HG03558 (cell line): ENCODE measurements at regions not wholly inside any gene's neighbourhood (a gene's known extent, or its start where the extent isn't known, plus 50 kb on each side); places are given as distances from the start of the nearest gene placed in this dataset.
A peak's percentile ranks its signal among the peaks of the same experiment; 100 is the strongest.

ENCODE experiments used
- ATAC-seq: cut with Tn5 transposase; IDR thresholded peaks from one replicate; pipeline ENCODE4 v1.9.1; 2021; ENCODE audit warnings: moderate number of reproducible peaks; ENCODE audit not compliant: unreplicated experiment; ENCODE audit errors: extremely low read depth

DNA sequence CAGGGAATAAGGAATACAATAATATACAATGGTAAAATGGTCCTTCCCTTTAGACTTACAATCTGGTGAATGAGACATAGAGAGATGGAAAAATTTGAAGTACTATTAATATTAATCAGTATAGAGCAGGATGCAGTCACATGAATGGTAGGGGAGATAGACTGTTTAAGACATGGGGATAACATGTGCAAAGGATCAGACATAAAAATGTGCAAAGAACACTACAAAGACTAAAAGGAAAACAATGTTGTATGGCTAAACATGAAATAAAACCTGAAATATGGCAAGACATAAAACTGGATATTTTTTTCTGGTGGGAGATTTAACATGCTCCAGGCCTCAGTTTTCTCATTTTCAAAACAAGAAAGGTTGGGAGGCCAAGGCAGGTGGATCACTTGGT is 182.4 kb upstream of the DPT start:
- ATAC-seq: no peak

DNA sequence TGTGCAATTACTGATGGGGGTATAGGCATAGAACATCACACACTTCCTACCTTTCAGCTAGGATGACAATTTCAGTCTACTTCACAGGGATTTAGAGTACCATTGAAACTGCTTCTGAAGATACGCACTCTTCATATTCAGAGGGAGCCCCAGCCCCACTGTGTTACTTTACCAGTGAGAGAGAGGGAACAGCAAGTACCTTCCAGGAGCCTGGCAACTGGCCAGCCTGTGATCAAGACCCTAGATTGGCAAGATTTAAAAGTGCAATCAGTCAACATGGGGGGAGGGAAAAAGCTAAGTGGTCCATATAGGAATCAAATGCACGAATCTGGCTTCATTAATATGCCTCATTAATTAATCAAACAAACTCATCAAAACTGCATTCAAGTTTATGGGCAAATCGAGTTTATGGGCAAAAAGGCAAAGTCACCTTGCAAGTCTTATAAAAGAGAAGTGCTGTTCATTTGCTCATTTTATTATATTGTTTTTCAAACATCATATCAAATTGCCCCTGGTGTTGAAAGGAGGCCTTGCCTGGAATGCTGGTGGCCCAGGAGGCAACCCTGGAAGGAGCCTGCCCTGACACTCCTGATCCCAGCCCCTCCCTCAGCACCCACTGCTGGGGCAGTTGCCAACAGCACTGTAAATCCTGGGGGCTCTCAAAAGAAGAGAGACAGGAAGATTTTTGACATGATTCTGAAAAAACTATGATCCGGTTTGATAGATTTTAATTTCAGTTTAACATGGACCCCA is 184.9 kb upstream of the DPT start:
- ATAC-seq: no peak

DNA sequence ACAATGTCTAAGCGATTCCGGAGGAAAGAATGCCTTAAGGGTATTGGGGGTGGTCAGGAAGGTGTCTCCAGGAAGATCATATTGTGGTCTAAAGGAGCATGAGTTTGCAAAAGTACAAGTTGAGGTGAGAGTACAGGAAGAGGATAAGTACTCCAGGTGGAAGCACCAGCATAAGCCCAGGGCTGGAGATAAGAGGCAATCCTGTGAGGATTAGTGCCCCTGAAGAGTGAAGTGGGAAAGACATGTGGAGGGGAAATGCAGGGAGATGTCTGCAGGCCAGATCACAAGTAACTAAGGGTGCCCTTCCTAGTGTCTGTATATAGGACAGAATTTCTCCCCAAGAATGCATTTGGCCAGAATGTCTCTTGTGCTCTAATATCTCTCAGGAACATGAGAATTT is 188.3 kb upstream of the DPT start:
- ATAC-seq: no peak

DNA sequence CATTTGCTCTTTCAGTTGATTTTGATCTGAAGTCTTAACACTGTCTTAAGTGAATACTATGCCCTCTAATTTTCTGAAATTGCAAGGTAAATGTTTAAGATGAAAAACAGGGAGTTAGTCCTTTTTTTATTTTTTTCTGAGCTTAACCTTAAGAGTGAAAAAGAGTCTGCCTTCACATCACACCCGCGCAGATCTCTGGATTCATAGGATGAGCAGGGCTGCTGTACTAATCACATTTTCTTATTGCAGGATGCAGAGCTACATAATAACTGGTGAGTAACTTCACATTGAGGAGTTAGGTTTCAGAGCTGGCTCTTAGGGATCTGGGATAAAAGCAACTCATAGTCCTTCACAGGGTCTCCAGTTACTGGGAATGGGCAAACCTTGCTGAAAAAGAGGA is 188.7 kb upstream of the ATP1B1 start:
- no peak for ATAC-seq

DNA sequence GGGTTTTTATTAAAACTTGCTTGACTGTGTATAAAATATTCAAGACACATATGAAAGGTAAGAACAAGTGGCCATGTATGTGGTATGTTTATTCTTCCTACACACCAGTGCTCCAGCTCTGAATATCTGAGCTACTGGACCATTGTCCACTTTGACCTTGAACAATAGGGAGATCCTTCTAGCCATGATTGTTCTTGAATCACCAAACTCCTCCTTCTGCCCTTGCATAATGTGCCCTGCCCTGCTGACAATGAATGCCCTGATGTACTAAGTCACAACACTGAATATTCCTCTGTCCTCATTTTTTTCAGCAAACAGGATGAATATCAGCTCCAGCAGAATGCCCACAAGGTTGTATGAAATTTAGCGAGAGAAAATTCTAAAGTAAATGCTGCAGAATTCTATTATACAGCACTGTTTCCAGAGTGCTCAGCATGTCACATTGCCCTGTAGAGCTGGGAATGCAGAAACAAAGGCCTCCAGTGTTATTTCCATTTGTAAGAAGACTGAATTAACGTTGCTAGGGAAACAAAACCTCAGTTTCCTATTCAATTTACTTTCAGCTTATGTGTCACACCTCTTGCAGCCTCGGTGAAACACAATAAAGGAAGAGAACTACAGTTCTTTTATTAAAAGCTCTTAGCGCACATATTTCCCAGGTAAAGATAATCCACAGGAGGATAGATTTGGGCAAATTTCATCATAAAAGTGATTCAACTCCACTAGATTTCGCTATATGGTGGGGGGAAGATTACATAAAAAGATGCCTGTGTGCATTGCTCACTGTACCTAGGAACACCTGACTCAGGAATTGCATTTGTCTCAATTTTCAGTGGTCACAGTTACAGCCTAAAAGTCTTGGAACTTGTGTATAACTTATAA is 187.4 kb upstream of the ATP1B1 start:
- ATAC-seq: no peak

DNA sequence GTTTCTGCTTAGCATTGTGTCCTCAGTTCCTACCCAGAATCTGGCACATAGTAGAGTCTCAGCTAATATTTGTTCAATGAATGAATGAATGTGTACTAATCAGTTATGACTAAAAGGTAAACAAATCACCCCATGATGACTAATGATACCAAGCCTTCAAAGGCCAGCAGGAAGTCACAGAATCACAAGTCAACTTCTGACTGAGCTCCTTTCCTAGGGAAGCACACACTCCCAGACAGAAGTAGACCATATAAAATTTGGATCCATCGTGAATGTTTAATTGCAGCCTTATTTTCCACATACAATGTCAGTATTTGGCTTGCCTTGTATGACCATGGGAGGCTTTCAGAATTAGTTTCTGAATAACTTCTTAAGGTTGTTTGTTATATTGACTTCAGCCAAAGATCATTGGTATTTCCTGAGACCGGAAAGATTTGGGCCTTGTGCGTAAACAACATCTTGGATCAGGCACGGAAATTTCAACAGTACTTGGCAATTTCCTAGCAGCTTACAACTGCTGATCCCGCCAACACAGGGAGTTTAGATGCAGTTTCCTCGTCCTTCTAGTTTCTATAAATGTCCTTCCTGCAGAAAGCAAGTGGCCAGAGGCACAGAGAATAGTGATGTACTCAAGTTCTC is 185.9 kb upstream of the ATP1B1 start:
- ATAC-seq: no peak

DNA sequence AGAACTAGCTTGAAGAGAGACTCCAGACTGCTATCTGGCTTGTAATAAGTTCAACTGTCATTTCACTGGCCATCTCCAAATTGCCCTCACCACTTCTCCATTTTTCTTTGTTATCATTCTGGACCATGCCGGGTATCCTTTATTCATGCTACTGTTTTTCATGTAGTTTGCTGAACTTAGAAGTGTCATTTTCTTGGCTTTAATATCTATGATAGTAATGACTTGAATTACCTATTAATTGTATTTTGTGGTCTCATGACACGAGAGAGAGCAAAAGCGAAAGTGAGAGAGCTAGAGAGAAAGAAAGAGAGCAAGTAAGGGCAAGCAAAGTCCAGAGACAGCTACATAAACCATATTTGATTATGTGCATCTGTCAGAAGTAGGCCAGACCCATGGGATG is 184.9 kb upstream of the ATP1B1 start:
- ATAC-seq: peak; percentile 48

DNA sequence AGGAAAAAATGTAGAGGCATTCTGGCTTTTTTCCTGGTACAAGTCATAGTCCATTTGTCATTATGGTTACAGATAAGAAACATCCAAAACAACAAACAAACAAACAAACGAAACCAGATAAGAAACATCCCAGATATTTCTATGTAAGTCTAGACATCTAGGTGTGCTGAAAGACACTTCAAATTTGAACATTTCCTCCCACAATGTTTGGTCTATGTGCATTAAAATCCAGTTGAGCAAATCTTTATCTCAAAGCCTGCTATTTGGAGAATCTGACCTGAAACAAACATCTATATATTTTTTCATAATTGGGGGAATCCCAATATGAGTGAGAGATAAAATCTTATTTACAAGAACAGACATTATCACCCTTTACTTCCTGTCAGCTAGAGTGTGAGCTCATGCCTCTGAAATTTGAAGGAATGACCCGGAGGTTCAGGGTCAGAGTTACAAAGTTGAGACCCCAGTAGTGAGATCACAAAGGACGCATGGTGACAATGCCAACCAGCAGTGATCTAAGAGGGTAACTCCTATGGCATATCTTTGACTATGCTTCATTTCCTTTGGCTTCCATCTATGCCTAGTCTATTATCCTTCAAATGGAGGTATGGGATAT is 182.9 kb upstream of the ATP1B1 start:
- no peak for ATAC-seq

DNA sequence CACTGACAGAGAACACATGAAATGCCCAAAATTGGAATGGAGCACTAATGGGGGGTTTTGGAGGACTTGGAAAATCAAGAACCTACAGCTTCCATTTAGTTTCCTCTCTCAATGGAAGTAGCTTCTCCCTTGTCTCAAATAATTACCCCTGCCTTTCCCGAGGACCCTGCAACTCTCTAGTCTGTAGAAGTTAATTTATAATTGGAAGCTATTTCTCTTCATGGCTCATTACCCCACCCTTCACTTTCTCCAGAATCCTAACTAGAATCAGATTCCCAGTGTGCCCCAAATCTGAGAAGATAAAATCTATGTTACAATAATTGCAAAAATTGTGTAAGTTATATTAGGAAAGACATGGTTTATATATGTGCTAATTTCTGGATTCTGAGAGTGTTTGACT is 181.5 kb upstream of the ATP1B1 start:
- no peak for ATAC-seq

DNA sequence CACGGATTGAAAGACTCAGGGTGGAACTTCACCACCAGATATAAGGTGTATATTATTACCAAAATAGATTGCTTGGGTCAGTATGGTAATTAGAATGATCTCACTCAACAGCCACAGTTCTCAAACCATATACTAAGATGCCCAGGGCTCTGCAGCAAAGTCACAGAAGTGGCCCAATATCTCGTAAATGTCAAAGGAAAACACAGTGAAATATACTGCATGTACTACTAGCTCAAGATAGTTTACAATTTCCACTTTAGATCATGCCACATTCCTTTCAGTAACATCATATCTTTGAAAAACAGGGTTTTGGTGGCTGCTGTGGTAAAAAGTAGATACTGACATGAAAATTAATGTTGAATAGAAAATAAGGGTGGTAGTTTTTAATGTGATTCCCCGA is 180.3 kb upstream of the ATP1B1 start:
- ATAC-seq: no peak

DNA sequence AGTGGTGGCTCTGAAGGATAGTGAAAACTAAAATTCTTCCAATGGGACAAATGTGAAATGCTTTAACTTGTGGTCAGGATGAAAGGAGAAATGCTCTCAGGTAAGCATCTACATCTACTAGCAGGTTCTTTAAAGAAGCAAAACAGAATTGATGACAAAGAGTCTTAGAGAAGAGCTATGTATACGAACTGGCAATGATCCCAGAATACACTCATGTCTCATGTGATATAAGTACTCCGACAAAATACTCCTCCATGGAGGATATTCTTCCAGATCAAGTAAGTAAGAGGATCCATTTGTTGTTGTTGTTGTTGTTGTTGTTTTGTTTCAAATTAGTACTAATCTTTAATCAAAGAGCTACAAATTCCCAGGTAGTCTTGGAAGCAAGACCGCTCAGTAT is 174.0 kb upstream of the ATP1B1 start:
- ATAC-seq: no peak

DNA sequence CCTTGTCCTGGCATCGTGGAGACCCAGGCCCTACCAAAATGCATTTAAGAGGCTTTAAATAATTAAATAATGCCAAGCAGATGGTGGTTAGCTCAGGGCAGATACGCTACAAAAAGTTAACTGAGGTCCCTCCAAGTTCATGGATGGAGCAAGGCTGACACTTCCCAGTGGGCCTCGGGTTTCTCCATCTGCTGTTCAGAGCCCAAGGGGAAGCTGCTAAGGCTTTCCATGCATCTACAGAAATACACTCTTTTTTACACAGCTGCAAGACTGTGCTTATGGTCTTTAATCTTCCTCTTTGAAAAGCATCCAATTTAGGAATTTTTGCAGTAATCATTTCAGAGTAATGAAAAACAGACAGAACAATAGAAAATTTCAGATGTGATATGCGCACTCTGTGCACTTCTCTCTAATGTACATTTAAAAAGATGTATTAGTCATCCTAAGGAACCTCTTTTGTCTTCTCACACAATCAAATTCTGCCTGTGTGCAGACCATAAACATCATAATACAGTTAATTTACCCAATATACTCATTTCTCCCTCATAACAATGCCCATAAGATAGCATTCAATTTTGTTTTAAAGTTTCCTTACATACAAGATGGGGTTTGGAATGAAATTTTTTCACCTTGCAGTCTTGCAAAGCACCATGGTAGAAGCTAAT is 173.2 kb upstream of the ATP1B1 start:
- no peak for ATAC-seq

DNA sequence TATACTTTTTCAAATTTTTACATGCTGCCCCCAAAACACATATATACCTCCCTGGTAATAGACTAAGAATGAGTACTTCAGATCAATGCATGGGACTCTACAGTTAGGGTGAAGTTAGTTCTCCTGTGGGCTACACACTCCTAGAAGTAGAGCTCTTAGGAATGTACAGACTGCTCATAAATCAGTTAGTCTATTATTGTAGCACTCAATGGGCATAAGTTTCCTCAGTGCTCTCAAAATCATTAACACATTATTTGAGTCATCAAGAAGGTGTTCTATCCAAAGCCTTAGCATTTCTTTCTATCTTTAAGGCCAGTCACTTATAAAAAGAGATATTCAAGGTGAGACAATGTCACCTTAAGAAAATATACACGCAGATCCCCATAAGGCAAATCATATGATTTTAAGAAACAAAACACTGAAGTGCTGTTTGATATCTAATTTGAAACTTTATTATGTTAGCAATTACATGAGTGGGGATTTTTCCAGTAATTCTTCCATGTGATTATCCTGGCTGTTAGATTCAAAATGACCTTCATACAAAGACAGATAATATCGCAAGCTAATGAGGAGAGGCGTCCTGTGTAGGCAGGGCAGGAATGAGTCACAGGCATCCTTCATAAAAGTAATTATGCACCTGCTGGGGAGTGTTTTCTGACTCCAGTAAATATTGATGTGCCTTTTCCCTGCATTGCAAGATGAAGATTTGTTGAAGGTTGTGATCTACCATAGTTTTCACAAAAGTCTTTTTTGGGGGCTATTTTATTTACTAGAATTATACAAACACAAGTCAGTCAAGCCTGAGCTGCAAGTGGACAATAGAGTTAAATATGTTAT is 167.2 kb upstream of the ATP1B1 start:
- ATAC-seq: no peak

DNA sequence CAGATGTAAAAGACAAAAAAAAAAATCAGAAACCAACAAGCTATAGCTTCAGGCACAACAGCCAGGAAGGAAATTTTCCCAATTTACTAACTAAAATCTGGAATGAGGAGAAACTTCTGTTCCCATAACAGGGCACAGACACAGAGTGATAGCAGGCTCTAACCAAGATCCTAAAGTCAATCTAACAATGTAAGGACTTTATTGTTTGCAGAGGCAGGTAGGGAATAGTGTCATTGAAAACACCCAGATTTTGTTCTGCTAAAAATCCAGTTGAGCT is 166.6 kb upstream of the ATP1B1 start:
- ATAC-seq: no peak

DNA sequence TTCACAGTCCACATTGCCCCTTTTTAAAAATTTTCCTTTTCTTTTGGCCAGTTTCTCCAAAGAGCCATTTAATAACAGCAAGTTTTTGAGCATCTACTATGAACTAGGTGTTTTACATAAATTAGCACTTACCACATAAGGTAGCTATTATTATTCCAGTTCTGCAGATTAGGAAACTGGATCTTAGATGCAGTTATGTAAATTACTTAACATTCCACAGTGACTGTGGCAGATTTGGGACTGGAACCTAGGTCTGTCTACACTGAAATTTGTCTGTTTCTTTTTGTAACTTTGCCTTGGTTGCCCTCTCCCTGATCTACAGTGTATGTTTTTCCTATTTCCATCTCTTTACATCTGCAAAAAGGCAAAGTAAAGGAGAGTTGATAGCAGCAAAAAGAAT is 164.8 kb upstream of the ATP1B1 start:
- ATAC-seq: no peak

DNA sequence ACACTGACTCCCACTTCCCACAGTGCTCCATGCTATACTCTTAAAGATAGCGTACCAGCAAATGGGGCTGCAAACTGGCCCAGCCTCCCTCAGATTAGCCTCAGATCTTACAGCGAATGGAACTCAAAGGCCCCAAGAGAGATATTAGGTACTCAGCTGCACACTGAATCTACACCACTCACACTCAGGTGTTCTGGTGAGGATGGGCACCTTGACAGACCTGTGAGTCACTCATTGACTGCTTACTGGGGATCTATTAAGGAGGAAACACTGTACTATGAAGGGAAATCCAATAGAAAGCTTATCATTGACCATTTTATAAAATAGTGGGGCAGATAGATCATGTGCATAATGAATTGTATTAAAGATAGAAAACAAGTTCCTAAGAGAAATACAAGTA is 164.3 kb upstream of the ATP1B1 start:
- no peak for ATAC-seq

DNA sequence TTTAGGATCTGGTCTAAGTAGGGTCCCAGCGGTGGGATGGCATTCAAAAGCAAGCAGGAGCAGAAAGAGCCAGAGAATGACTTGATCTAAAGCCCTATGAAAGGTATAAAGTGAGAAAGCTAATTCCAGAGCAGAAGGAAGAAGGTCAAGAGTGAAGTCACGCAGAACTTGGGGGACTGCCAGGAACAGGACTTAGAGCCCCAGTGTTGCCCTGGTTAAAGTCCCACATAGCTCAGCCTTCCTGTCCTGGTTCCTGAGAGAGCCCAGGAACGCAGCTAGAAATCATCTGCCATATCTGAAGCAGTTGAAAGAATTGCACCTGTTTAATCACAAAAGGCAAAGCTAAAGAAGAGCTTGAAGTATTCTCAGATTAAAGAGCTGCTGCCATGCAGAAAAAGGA is 160.6 kb upstream of the ATP1B1 start:
- ATAC-seq: no peak

DNA sequence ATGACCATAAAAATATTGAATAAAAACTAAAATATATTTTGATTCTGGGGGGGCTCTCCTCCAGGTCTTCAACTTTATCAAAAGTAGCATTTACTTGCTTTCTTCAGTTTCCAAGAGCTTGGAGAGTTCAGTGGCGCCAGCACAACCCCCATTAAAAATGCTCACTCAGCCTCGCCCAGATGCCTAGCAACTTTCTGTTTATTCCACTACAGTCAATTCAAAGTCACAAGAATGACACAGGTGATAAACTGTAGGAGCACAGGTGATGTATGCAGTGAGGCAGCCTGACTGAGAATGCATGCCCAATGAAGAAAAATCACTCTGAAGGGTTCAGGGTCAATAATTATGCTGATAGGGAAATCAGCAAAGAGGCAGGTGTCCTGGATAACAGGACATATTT is 159.4 kb upstream of the ATP1B1 start:
- ATAC-seq: no peak

DNA sequence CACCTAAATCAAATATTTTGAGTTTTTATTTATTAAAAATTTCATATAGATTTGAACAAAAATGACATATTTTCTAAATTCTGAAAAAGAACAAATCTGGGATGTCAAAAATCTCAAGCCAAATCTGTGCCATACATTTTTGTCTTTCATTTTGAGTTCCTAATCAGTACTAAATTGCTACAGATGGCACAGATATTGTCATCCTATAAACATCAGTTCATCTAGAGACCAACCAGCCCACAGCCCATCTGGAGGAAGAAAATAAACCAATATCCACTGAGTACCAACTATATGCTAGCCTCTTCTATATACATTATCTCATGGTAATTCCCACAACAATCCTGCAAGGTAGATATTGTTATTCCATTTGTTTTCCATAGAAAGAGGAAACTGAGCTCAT is 156.8 kb upstream of the ATP1B1 start:
- ATAC-seq: no peak

DNA sequence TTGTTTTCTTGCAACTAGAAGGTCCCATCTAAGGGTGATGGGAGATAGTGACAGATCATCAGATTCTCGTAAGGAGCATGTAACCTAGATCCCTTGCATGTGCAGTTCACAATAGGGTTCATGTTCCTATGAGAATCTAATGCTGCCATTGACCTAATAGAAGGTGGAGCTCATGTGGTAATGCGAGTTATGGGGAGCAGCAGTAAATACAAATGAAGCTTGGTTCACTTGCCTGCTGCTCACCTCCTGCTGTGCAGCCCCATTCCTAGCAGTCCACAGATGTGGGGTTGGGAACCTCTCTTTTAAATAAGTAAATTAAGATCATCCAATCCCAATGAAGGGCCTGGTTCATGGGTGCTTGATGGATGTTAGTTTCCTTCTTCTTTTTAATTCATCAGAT is 148.7 kb upstream of the ATP1B1 start:
- ATAC-seq: no peak
